DMS153 treated with DMSO at 0.1 percent for 48 hours (cell line): ENCODE measurements at regions not wholly inside any gene's neighbourhood (a gene's known extent, or its start where the extent isn't known, plus 50 kb on each side); places are given as distances from the start of the nearest gene placed in this dataset.
"Not testable (repeated sequence)": the region's sequence is repeated elsewhere in the genome, so short reads cannot be mapped to it uniquely, and the experiment has no call there.

Experiments used
- DNase-seq: peaks from one replicate; lab custom pipeline; 2025; ENCODE audit not compliant: unreplicated experiment; lab: John Stamatoyannopoulos, UW

GRCh38 chr2:47653902-47654789, 83.4 kb upstream of the KCNK12 start:
- DNase-seq = peak; percentile 10

GRCh38 chr2:47653036-47653435, 82.3 kb upstream of the KCNK12 start:
- DNase-seq = no peak

- no peak for DNase-seq
These were observed 81.4 kb upstream of the KCNK12 start for GRCh38 chr2:47652061-47652690.

GRCh38 chr2:47651296-47651695, 80.5 kb upstream of the KCNK12 start:
- DNase-seq = peak; percentile 58

- no peak for DNase-seq
These were observed 79.3 kb upstream of the KCNK12 start for GRCh38 chr2:47650001-47650535.

GRCh38 chr2:47645246-47645645, 74.5 kb upstream of the KCNK12 start:
- no peak for DNase-seq

GRCh38 chr2:47644351-47644750, 73.6 kb upstream of the KCNK12 start:
- no peak for DNase-seq

- no peak for DNase-seq
These were observed 70.6 kb upstream of the KCNK12 start for GRCh38 chr2:47641366-47641765.

- no peak for DNase-seq
These were observed 69.6 kb upstream of the KCNK12 start for GRCh38 chr2:47640356-47640755.

GRCh38 chr2:47639467-47639866, 68.7 kb upstream of the KCNK12 start:
- DNase-seq = no peak

GRCh38 chr2:47638430-47638829, 67.6 kb upstream of the KCNK12 start:
- no peak for DNase-seq

- DNase-seq = no peak
These were observed 65.9 kb upstream of the KCNK12 start for GRCh38 chr2:47636596-47637264.

- DNase-seq = no peak
These were observed 65.4 kb upstream of the KCNK12 start for GRCh38 chr2:47636176-47636575.

GRCh38 chr2:47632754-47633153, 62.0 kb upstream of the KCNK12 start:
- DNase-seq = no peak

- DNase-seq = no peak
These were observed 61.1 kb upstream of the KCNK12 start for GRCh38 chr2:47631792-47632398.

- DNase-seq = no peak
These were observed 60.5 kb upstream of the KCNK12 start for GRCh38 chr2:47631306-47631705.

- no peak for DNase-seq
These were observed 59.0 kb upstream of the KCNK12 start for GRCh38 chr2:47629501-47630460.

GRCh38 chr2:47628904-47629303, 58.1 kb upstream of the KCNK12 start:
- DNase-seq = no peak

GRCh38 chr2:47626664-47627063, 55.9 kb upstream of the KCNK12 start:
- DNase-seq = no peak

GRCh38 chr2:47623140-47623539, 52.4 kb upstream of the KCNK12 start:
- not testable (repeated sequence) for DNase-seq
